Islet of Langerhans (tissue), 1 donor: ENCODE measurements at regions not wholly inside any gene's neighbourhood (a gene's known extent, or its start where the extent isn't known, plus 50 kb on each side); places are given as distances from the start of the nearest gene placed in this dataset.
"Not testable (repeated sequence)": the region's sequence is repeated elsewhere in the genome, so short reads cannot be mapped to it uniquely, and the experiment has no call there.

Experiments
- FAIRE-seq: peaks from one replicate; lab custom pipeline; 2011; peaks lifted over from hg19 to GRCh38; lab: Jason Lieb, UNC

DNA sequence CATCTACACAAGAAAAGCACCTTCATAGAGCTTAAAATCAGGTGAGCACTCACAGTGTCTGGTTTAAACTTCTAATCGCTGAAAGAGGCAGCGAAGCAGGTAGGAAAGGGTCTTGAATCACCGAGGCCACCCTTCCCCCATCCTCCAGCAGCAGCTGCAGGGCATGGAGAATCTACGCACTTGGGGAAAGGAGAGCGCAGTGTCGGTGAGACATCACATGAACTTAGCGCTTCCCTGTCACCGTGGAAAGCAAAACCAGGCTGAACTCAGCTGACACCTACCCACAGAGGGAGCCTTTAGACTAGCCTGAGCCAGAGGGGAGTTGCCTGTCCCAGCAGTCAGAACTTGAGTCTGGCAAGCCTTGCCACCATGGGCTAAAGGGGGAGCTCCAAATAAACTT is 197.2 kb upstream of the ZFP42 start:
- no peak for FAIRE-seq

DNA sequence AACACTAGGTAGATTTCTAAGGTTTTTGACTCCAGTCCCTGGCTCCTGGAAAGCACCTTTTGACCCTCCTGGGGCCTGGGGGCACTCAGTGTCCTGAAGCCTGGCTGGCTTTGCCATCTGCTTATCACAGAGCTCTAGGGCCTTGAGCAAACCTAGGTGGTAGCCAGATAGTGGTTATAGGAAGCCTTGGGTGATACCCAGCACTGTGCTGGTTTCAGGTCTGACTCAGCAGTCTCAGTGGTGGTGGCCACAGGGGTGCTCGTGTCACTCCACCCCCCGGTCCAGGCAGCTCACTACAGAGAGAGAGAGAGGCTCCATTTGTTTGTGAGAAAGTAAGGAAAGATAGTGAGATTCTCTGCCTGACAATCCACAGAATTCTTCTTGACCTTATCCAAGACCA is 195.8 kb upstream of the ZFP42 start:
- FAIRE-seq: no peak

DNA sequence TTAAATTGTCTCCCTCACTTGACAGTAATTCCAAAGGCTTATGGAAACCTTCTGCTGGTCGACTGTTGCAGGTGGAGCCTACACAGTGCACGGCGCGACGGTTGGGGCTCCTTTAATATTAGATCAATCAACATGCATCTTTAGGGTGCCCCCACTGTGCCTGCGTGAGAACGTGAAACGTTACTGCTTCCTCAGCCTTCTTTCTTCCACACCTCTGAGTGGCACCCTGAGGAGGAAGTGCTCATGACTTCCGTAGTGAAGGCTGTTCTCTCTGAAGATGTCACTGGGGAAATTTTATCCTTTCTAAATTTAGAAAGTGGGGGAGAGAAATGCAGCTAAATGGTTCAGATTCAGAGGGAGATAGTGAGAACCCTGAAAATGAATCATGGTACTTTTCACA is 184.0 kb upstream of the ZFP42 start:
- FAIRE-seq: no peak

DNA sequence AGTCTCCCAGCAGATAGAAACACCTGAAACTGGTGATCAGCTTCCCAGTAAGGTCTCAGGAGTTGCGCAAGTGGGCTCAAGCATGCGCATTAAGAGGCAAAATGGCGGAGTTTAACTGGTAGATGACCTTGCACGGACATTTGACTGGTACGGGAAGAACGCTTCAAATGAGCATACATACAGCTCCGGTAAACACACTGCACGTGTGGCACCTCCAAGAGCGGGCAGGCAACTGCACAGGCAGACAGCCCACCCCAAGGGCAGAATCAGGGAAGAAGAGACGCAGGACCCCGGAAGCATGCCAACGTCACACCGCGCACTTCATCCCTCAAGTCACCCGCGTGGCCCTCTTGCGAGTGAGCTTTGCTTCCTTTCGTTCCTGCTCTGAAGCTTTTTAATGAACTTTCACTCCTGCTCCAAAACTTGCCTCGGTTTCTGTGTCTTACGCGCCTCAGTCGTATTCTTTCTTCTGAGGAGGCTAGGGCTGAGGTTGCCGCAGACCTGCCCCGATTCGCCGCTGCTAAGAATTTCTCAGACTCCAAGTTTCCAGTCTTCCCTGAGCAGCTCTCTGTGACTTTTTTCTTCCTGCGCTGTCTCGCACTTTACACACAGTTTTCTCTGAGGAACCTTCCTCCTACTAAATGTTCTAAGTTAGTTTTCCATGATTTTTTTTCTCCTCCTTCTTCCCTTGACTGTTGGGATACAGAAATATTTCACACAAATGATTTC is 180.7 kb upstream of the ZFP42 start:
- FAIRE-seq: no peak

DNA sequence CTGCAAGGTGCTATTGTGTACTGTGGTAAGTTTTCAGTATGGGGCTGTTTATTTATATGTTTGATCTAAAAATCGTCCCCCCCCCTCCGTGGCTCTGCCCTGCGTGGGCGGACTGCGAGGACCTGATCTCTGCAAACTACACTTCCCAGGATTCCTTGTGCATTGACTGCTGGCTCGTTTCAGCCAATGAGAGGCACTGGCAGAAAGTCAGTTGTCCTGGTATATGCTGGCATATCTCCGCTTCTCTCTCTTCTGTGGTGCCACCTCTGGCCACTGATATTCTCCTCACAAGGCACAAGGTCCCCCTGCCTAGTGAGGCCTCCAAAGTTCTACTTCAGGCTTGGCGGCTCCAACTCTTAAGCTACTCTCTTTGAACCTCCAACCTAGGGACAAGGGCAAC is 168.8 kb upstream of the ZFP42 start:
- FAIRE-seq: no peak

DNA sequence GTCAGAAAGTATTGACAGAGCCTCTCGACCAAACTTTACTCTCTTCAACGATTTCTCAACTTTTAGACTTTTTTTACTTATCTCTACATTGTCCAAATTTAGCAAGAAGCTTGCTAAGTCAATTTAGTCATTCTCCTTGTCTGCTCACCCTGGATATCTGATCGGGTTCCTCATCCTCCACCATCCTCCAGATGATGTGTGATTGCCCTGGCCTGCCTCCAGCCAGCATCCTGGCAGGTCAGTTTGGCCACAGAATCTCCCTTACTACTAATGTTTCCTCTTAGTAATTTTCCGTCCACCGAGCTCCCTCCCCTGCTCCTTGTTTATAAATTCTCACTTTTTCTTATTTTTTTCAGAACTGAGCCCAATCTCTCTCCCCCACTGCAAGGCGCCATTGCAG is 167.9 kb upstream of the ZFP42 start:
- FAIRE-seq: no peak

DNA sequence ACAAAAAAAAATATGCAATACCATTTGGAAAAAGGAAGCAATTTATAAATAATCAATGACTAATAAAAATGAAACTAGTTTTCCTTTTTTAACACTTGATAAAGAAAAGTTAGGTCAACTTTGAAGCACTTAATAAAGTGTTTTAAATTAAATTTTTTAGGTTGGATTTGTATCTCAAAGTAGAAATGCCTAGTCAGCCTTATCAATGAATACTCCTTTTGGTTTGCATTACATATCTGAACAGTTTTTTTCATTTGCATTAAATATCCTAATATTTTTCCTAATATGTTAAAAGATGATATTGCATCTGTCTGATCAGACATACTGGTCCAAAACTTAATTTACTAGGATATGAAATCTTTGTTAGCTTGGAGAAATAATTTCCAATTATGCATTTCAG is 155.8 kb upstream of the ZFP42 start:
- FAIRE-seq: no peak

DNA sequence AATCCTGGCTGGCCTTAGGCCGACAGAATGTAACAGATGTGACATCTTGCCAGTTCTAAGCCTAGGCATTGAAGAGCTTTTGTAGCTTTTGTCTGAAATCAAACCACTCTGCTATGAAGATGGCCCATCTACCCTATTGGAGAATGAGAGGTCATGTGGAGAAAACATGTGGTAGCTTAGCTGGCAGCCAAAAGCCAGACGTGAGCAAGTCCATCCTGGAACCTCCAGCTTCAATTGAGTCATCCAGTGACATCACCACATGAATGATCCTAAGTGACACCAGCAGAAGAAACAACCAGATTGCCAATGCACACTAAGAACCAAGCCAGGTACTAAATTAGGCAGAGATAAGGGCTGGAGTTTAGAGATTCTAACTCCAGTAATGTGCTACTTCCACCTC is 154.8 kb upstream of the ZFP42 start:
- FAIRE-seq: no peak

DNA sequence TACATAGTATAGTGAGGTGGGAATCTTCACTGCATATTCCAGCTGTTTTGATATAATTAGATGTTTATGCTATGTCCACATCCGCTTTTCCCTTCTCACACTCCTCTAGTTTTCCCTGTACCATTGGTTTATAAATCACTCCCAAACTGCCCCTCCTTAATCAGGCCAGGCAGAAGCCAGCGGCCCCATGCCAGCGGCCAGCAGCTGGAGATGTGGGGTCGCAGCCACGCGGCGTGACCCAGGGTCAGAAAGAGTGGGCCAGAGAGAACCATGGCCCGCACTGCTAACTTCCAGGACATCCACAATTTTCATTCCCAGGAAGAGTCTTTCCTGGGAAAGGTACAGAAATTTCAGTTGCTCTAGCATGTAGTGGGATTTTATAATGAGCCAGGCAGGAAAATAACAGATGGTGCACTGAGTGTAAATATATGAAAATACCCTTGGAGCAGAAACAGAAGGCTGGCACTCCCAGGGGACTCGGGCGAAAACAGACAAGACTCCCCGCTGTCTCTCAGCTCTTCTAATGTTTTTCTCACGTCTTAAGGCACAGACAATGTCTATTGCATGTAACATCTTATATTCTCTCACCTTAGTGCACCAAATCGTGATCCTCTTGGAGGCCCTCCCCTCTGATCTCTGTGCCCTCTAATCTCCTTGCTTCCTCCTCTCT is 145.9 kb upstream of the ZFP42 start:
- no peak for FAIRE-seq

DNA sequence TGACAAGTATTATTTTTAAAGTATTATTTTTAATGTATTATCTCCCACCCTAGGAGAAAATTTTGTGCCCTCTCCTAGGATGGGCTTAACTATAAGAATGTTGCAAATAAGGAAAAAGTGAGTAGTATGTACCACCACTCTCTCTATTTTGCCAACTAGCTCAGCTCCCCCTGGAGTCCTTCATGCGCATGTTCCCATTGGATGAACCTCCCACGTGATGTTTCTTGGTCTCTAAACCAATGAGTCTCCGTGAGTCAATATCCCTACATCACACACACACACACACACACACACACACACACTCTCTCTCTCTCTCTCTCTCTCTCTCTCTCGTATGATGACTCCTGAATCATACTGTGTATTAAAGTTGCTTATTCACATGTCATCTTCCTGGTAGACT is 129.7 kb upstream of the ZFP42 start:
- no peak for FAIRE-seq

DNA sequence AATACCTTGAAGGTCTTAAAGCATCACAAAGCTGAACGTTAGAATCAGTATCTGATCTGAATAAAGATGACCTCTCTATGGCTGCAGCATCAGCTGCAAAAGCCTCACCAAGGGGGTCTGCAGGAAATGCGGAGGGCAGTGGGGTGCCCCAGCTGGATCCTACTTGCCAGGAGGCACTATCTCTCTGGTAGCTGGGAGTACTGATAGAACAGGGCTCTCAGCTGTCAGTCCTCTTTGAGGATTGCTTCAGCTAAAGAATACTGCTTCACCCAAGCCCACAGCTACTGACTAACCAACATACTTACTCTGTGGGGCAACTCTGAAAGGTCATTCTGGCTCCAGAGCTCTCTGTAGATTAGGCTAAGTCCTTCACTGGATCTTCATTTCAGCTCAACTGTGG is 112.5 kb upstream of the ZFP42 start:
- FAIRE-seq: no peak

DNA sequence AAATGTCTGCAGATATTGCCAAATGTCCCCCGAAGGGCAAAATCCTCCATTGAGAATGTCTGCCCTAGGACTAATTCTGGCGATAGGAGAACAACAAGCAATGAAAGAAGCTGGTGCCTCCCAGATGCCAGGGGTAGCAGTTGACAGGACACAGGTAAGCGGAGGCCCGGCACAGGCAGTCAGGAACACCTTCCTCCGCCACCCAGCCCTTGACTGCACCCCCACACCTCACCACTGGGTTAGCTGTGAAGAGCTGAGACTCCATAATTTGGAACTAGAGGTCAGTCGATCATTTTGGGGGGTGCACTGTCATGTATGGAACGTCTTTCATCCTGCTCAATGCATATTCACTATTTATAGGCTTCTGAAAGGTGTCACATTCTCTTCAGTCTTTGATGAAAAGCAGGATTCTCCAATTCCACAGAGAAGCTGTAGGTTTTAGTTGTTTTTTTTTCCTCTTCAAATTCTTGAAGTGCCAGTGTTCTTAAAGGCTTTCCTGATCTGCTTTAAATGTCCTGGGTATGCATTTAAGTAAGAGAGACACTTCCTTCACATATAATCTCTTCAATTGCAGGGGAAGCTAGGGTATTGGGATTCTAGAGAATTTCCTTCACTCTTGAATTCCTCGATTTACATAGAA is 111.6 kb upstream of the ZFP42 start:
- FAIRE-seq: no peak

DNA sequence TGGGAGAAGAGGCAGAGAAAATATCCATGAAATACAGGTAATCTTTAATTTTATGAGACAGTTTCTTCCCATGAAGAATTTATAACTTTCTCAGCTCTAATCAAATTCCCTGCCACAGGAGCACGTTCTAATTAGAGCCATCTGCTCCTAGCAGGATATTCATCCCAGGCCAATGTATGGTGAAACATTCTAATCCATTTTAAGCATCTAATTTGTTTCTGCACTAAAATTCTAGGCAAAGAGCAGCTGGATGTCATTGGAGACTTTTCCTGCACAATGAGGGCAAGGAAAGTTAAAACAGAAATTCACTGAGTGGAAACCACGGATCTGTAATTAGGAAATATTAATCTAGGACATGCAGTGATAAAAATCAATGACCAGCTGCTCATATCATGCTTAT is 107.7 kb upstream of the ZFP42 start:
- FAIRE-seq: no peak

DNA sequence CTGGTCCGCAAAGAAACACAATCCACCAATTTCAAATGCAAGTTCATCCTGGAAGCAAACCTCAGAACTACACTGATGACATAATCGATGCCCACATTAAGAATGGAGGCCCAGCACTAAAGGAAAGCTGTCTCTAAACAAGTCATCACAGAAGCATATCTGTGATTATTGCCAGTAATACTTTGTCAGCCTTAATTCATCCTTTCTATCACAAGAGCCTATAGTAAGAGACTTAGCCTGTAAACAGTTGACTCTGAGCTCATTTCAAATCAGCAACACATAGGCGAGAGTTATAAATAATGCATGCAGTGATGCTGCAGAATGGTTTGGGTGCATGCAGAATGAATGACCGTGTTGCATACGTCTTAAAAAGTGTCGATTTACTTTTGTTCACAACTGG is 105.9 kb upstream of the ZFP42 start:
- FAIRE-seq: no peak

DNA sequence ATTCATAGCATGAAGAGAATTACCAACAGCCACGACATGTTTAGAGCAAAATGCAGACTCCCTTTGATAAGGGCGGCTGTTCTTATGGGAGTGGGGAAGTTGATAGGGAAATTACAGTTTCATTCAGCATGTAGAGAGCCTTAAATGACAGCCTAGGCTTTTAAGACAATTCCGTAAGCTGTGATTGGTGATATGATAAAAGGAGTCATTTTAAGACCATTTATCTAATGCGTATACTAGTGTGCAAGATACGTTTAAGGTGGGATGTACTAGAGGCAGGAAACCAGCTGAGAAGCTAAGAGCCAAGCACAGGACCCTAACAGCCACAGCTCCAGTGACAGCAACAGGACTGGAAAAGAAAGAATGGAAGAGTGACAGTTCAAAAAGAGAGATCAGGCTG is 102.2 kb upstream of the ZFP42 start:
- FAIRE-seq: no peak

DNA sequence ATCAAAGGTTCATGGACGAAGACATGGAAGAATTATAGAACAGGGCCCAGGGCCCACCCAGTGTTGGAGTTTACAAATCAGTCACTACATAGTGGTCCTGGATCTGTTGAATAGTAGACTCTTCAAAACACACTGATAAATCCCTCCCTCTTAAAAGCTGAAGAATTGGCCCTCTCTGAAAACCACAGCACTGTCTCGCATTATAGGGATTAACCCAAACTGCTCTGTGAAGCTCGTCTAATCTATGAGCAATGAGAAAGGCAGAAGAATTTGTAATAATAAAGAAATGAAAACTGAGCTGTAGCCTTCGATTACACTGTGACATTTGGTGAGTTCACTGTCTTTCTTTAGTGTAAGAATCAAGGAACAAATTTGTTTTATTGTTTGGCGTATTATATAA is 92.5 kb upstream of the ZFP42 start:
- no peak for FAIRE-seq

DNA sequence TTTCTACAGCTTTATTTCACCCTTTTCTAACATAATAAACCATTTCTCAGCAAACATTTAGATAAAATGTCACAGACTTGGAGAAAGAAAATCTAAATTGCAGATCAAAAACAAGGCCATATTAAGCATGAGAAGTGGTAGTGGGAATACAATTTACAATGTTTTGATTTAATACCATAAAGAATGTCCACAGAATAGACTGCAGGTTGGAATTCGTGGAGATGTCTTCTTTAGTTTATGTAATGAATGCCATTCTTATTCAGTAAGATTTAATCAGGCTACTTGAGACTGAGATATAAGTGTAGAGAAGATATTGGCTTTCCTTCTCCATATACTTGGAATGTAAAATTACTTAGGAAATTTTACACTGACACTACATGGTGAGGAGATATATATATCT is 91.9 kb upstream of the ZFP42 start:
- FAIRE-seq: no peak

DNA sequence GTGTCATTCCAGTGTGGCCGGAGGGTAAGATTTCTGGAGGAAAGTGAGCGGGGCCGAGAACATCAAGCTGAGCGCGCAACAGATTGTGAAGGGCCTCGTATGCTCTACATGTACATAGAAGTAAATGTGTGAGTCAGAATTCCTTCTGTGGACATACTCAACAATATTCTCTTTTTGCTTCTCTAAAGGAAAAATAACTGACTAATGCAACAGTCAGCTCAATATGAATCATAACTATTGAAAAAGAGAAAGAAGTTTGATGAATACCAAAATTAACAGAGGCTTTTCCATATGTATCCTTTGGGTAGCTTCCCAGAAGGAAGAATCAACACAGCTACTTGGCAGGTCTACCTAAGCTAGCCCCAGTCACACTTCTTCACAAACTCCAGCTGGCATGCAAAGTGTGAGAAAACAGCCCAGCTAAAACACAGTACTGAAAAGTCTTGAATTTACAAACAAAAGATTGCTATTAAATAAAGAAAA is 87.5 kb upstream of the ZFP42 start:
- FAIRE-seq: no peak

DNA sequence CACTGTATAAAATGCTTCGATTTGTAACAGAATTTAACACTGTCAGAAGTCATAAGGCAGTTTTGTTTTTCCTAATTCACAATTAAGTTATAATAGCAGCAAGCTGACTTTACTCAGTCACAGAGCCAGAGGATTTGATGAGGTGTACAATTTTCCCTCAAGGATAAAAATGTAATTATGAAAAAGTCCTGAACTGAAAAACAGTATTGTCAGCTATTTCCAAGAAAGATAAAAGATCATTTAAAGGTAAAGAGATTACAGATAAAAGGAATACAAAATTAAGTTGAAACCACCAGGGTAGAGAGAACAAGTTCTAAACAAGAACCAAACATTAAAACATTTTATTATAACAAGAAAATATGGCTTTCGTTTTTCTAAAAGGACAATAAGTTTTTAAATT is 86.8 kb upstream of the ZFP42 start:
- no peak for FAIRE-seq

DNA sequence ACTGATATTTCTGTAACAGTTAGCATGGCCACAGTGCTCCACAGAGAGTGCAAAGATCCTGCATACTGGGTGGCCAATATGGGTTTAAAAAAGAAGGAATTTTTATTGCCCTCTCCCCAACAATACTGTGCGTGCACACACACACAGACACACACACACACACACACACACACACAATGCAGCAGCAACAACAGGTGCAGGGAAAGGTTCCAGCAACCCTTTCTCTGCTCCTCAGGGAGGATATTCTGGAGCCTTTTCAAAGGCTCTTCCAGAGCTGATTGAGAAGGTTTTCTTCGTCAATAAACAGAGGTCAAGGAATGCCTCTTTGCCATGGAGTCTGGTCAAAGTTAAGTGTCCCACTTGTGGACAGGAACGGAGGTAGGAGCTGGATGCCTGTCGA is 84.8 kb upstream of the ZFP42 start:
- no peak for FAIRE-seq

DNA sequence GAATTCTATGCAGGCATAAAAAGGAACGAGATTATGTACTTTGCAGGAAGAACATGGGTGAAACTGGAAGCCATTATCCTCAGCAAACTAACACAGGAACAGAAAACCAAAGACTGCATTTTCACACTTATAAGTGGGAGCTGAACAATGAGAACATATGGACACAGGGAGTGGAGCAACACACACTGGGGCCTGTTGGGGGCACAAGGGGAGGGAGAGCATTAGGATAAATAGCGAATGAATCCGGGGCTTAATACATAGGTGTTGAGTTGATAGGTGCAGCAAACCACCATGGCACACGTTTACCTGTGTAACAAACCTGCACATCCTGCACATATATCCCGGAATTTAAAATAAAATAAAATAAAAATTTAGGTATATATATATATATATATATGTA is 80.2 kb upstream of the ZFP42 start:
- FAIRE-seq: not testable (repeated sequence)

DNA sequence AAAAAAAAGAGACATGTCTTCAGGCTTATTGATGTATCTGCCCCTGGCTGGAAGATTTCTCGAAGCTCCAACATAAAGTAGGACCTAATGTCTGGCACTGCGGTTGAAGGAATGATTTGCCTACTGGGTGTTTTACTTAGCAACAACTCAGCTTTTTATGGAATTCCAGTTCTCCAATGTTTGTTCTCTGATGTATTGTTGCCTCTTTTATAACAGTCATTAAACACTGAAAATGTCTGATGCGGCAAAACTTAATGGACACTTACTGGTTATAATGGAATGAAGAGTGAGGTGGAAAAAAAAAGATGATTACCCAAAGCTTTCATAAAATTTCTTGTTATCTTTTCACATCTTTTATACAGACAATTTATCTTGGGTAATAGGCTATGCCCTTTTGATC is 75.6 kb upstream of the ZFP42 start:
- no peak for FAIRE-seq

DNA sequence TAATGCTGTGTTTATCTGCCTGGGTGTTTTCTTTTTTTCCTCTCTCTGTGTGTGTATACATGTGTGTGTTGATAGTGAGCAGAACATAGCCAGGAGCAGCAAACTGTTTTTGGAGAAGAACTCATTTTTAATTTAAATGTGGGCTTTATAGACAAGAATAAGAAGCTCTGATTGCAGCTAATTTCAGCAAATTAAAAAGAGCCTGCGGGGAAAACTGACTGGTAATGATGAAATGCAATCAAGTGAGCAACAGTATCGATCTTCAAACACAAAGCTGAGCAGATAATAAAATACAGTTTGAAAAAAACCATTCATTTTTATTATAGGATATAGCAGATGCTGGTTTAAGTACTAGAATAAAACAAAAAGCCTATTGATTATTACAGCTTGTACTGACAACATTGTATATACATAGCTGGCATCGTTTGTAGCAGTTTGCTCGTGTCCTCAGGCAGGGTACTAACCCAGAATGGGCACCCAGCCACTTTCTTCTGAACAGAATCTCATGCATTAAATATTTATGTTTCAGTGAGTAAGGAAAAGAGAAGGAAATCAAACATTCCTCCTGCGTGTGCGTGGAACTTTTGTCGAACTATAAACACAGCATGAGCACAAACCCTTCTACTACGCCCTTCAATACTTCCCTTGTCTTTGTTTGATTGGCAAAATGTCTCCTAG is 73.5 kb upstream of the ZFP42 start:
- no peak for FAIRE-seq
